ENCODE measurements at regions not wholly inside any gene's neighbourhood (a gene's known extent, or its start where the extent isn't known, plus 50 kb on each side); places are given as distances from the start of the nearest gene placed in this dataset.

DNA sequence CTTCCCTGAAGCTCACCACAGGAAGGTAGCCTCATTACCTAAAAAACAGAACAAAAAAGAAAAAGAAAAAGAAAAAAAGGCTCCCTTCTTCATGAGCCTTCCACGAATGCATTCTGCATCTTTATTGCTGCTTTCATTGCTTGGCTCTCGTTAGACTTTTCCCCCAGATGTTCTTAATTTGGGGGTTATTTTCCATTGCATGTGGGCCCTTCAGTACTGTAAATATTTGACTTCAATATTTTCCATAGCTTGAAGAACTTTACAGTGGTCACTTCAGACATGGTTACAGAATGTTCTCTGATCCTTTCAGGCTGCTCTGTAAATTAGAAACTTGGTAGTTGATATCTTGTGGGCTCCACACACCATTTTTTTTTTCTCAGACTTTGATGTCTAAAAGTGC, 65.6 kb upstream of the COPS8 start:
- TF ChIP-seq ZSCAN30 (CRISPR knock-in tag; IDR thresholded peaks at IDR 0.05): no peak
- TF ChIP-seq, protein P1, sequence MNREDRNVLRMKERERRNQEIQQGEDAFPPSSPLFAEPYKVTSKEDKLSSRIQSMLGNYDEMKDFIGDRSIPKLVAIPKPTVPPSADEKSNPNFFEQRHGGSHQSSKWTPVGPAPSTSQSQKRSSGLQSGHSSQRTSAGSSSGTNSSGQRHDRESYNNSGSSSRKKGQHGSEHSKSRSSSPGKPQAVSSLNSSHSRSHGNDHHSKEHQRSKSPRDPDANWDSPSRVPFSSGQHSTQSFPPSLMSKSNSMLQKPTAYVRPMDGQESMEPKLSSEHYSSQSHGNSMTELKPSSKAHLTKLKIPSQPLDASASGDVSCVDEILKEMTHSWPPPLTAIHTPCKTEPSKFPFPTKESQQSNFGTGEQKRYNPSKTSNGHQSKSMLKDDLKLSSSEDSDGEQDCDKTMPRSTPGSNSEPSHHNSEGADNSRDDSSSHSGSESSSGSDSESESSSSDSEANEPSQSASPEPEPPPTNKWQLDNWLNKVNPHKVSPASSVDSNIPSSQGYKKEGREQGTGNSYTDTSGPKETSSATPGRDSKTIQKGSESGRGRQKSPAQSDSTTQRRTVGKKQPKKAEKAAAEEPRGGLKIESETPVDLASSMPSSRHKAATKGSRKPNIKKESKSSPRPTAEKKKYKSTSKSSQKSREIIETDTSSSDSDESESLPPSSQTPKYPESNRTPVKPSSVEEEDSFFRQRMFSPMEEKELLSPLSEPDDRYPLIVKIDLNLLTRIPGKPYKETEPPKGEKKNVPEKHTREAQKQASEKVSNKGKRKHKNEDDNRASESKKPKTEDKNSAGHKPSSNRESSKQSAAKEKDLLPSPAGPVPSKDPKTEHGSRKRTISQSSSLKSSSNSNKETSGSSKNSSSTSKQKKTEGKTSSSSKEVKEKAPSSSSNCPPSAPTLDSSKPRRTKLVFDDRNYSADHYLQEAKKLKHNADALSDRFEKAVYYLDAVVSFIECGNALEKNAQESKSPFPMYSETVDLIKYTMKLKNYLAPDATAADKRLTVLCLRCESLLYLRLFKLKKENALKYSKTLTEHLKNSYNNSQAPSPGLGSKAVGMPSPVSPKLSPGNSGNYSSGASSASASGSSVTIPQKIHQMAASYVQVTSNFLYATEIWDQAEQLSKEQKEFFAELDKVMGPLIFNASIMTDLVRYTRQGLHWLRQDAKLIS (CRISPR knock-in tag; IDR thresholded peaks at IDR 0.05): no peak
- TF ChIP-seq EZH2 (conservative IDR thresholded peaks at IDR 0.05; ENCODE audit: low read depth, low read length): no peak
- TF ChIP-seq ZFP41 (CRISPR knock-in tag; IDR thresholded peaks at IDR 0.05; ENCODE audit: borderline replicate concordance): no peak
- TF ChIP-seq ZNF331 (CRISPR knock-in tag; IDR thresholded peaks at IDR 0.05): no peak
- no peak for TF ChIP-seq CTCF (CRISPR knock-in tag; IDR thresholded peaks at IDR 0.05)
- TF ChIP-seq ZFX (CRISPR knock-in tag; IDR thresholded peaks at IDR 0.05; ENCODE audit: low read depth): no peak
- TF ChIP-seq, protein P2, sequence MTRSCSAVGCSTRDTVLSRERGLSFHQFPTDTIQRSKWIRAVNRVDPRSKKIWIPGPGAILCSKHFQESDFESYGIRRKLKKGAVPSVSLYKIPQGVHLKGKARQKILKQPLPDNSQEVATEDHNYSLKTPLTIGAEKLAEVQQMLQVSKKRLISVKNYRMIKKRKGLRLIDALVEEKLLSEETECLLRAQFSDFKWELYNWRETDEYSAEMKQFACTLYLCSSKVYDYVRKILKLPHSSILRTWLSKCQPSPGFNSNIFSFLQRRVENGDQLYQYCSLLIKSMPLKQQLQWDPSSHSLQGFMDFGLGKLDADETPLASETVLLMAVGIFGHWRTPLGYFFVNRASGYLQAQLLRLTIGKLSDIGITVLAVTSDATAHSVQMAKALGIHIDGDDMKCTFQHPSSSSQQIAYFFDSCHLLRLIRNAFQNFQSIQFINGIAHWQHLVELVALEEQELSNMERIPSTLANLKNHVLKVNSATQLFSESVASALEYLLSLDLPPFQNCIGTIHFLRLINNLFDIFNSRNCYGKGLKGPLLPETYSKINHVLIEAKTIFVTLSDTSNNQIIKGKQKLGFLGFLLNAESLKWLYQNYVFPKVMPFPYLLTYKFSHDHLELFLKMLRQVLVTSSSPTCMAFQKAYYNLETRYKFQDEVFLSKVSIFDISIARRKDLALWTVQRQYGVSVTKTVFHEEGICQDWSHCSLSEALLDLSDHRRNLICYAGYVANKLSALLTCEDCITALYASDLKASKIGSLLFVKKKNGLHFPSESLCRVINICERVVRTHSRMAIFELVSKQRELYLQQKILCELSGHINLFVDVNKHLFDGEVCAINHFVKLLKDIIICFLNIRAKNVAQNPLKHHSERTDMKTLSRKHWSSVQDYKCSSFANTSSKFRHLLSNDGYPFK (CRISPR knock-in tag; IDR thresholded peaks at IDR 0.05; ENCODE audit: borderline replicate concordance): no peak
- TF ChIP-seq, protein P3, sequence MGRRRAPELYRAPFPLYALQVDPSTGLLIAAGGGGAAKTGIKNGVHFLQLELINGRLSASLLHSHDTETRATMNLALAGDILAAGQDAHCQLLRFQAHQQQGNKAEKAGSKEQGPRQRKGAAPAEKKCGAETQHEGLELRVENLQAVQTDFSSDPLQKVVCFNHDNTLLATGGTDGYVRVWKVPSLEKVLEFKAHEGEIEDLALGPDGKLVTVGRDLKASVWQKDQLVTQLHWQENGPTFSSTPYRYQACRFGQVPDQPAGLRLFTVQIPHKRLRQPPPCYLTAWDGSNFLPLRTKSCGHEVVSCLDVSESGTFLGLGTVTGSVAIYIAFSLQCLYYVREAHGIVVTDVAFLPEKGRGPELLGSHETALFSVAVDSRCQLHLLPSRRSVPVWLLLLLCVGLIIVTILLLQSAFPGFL (CRISPR knock-in tag; IDR thresholded peaks at IDR 0.05): no peak
- TF ChIP-seq FOXJ3 (CRISPR knock-in tag; IDR thresholded peaks at IDR 0.05; ENCODE audit: borderline replicate concordance): no peak

All from HepG2 (cell line).